ENCODE measurements at regions not wholly inside any gene's neighbourhood (a gene's known extent, or its start where the extent isn't known, plus 50 kb on each side); places are given as distances from the start of the nearest gene placed in this dataset.

DNA sequence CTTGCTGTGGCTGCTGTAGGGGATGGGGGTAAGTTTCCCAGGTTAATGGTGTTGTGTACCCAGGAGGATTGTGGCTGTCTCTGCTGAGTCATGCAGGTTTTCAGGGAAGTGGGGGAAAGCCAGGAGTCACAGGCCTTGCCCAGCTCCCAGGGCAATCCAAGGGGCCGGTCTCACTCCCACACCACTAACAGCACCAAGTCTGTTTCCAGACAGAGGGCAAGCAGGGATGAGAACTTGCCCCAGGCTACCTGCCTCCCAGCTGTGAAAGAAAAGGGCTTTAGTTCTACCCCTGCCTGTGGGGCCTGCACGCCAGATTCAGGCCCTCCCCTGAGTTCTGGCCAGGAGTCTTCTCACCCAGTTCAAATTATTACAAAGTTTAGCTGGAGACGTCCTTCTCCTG, 579.8 kb upstream of the ST8SIA4 start (continued):
- TF ChIP-seq TAF1 (IDR thresholded peaks at IDR 0.05; ENCODE audit: borderline replicate concordance, low read depth, low read length) (no peak), FOXM1 (IDR thresholded peaks at IDR 0.05; ENCODE audit: low read depth) (no peak), SIN3A (IDR thresholded peaks at IDR 0.05; ENCODE audit: borderline replicate concordance, low read depth, low read length) (no peak), POLR2AphosphoS5 (IDR thresholded peaks at IDR 0.05; ENCODE audit: low read depth, low read length) (no peak), RAD21 (IDR thresholded peaks at IDR 0.05; ENCODE audit: low read length) (no peak), RCOR1 (IDR thresholded peaks at IDR 0.05; ENCODE audit: low read length) (no peak), FOSL2 (IDR thresholded peaks at IDR 0.05; ENCODE audit: borderline replicate concordance, low read depth) (no peak), RFX5 (IDR thresholded peaks at IDR 0.05; ENCODE audit: low read length) (no peak), NFIC (IDR thresholded peaks at IDR 0.05; ENCODE audit: borderline replicate concordance) (no peak), MXI1 (IDR thresholded peaks at IDR 0.05; ENCODE audit: low read depth, low read length) (no peak), EZH2phosphoT487 (IDR thresholded peaks at IDR 0.05; ENCODE audit: borderline replicate concordance, low read depth) (no peak)

DNA sequence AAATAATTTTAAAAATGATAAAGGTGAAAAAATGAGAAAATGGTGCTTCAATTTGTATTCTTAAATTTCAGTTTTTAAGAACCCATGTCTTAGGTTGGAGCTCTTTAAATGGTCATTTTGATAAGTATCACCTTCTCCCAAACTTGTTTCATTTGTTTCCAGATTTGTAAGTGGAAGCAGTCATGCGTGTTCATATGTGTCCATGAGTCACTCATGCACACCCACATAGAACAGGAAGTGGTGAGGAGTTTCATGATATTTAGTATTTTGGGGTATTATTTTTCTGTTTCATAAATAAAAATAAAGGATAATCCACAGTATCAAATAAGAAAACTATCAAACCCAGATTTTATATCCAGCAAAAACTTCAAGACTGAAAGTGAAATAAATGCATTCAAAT, 570.4 kb upstream of the ST8SIA4 start:
- H3K4me2 ChIP-seq = no peak overlapping the region
- 52% methylated on average over 1 of the region's 1 CpG for WGBS (ENCODE audit: low lambda C conversion rate)
- H3F3A ChIP-seq (replicated peaks; ENCODE audit: insufficient read depth) = no peaks in the 10 kb centered on the region
- no peaks in the 10 kb centered on the region for H3K4me1 ChIP-seq (ENCODE audit: control insufficient read depth in 1 of 2, insufficient read depth in 2 of 2, low read depth in 1 of 2, low read length in 1 of 2)
- H3K4me3 ChIP-seq (ENCODE audit: low read depth in 2 of 2, low read length in 1 of 2) = no peak overlapping the region
- H3K27me3 ChIP-seq (ENCODE audit: insufficient read depth) = no peaks in the 10 kb centered on the region
- H4K20me1 ChIP-seq (ENCODE audit: insufficient read depth) = no peaks in the 10 kb centered on the region
- H3K27ac ChIP-seq (ENCODE audit: low read depth in 2 of 2, low read length in 1 of 2) = no peak overlapping the region
- CTCF ChIA-PET = no interaction called here
- no peak overlapping the region for H3K9ac ChIP-seq
- TF ChIP-seq RFX5 (IDR thresholded peaks at IDR 0.05; ENCODE audit: low read length) (no peak), RXRA (IDR thresholded peaks at IDR 0.05; ENCODE audit: borderline replicate concordance, low read depth) (no peak), TAF1 (IDR thresholded peaks at IDR 0.05; ENCODE audit: borderline replicate concordance, low read depth, low read length) (no peak), RCOR1 (IDR thresholded peaks at IDR 0.05; ENCODE audit: low read length) (no peak), GATA2 (CRISPR knock-in tag; IDR thresholded peaks at IDR 0.05) (no peak), EZH2phosphoT487 (IDR thresholded peaks at IDR 0.05; ENCODE audit: borderline replicate concordance, low read depth) (no peak)
- TF ChIP-seq, protein P1, sequence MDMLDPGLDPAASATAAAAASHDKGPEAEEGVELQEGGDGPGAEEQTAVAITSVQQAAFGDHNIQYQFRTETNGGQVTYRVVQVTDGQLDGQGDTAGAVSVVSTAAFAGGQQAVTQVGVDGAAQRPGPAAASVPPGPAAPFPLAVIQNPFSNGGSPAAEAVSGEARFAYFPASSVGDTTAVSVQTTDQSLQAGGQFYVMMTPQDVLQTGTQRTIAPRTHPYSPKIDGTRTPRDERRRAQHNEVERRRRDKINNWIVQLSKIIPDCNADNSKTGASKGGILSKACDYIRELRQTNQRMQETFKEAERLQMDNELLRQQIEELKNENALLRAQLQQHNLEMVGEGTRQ (IDR thresholded peaks at IDR 0.05; ENCODE audit: borderline replicate concordance, low read depth, low read length) = no peak
- TF ChIP-seq, protein P2, sequence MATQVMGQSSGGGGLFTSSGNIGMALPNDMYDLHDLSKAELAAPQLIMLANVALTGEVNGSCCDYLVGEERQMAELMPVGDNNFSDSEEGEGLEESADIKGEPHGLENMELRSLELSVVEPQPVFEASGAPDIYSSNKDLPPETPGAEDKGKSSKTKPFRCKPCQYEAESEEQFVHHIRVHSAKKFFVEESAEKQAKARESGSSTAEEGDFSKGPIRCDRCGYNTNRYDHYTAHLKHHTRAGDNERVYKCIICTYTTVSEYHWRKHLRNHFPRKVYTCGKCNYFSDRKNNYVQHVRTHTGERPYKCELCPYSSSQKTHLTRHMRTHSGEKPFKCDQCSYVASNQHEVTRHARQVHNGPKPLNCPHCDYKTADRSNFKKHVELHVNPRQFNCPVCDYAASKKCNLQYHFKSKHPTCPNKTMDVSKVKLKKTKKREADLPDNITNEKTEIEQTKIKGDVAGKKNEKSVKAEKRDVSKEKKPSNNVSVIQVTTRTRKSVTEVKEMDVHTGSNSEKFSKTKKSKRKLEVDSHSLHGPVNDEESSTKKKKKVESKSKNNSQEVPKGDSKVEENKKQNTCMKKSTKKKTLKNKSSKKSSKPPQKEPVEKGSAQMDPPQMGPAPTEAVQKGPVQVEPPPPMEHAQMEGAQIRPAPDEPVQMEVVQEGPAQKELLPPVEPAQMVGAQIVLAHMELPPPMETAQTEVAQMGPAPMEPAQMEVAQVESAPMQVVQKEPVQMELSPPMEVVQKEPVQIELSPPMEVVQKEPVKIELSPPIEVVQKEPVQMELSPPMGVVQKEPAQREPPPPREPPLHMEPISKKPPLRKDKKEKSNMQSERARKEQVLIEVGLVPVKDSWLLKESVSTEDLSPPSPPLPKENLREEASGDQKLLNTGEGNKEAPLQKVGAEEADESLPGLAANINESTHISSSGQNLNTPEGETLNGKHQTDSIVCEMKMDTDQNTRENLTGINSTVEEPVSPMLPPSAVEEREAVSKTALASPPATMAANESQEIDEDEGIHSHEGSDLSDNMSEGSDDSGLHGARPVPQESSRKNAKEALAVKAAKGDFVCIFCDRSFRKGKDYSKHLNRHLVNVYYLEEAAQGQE (IDR thresholded peaks at IDR 0.05; ENCODE audit: low read depth, low read length) = no peak
- H2AFZ ChIP-seq (ENCODE audit: low read depth) = no peak overlapping the region
- POLR2A ChIA-PET = no interaction called here
- no peaks in the 10 kb centered on the region for H3K9me3 ChIP-seq
- no peaks in the 10 kb centered on the region for H3K79me2 ChIP-seq (ENCODE audit: insufficient read depth)
- H3K9me2 ChIP-seq = no peaks in the 10 kb centered on the region
- H3K36me3 ChIP-seq (replicated peaks in 1 of 2; ENCODE audit: control insufficient read depth in 1 of 2, insufficient read depth in 2 of 2, low read length in 1 of 2) = no peaks in the 10 kb centered on the region
- no peak for DNase-seq

Measured in SK-N-SH (cell line).